Endothelial cell of umbilical vein (primary cell): ENCODE measurements at regions not wholly inside any gene's neighbourhood (a gene's known extent, or its start where the extent isn't known, plus 50 kb on each side); places are given as distances from the start of the nearest gene placed in this dataset.

ENCODE experiments used
- BruUV-seq: library from RNA; stranded (reverse); fragments of 400-500 nt; replicated peaks from 2 replicates; lab custom pipeline; 2021; lab: Mats Ljungman, UMichigan
- CTCF ChIA-PET: fragments of 300-600, 350-600 bp; sonication (Branson Sonifier 250); formaldehyde crosslinking; loops from one replicate; lab custom pipeline; 2021; ENCODE audit warnings: antibody characterized with exemption, inconsistent platforms; lab: Charles Lee
- POLR2A ChIA-PET: fragments of 300-600, 350-600 bp; sonication (Branson Sonifier 250); formaldehyde crosslinking; loops from one replicate; lab custom pipeline; 2021; ENCODE audit warnings: antibody characterized with exemption, inconsistent platforms; lab: Charles Lee
- DNase-seq: peaks from one replicate; pipeline ENCODE4 v3.0.0-alpha.2; 2011; ENCODE audit warnings: low read depth, low spot score
- FAIRE-seq: peaks from 2 replicates; lab custom pipeline; 2011; peaks lifted over from hg19 to GRCh38; lab: Jason Lieb, UNC
- H2AFZ ChIP-seq: 2 replicates; pipeline ENCODE4 v1.6.0; 2012; ENCODE audit warnings: low read depth, low read length, control low read depth, inconsistent platforms
- H3K27ac ChIP-seq: 2 replicates; pipeline ENCODE4 v1.5.1; 2011; ENCODE audit warnings: low read depth, mild to moderate bottlenecking, control low read depth, low read length, moderate library complexity; ENCODE audit not compliant: insufficient read depth
- H3K27me3 ChIP-seq, 2 experiments: 2 replicates each; pipeline versions ENCODE4 v1.6.0 to v1.6.1; 2011; ENCODE audit warnings: low read length in 2 of 2, mixed read lengths in 1 of 2; ENCODE audit not compliant: control insufficient read depth in 2 of 2, insufficient read depth in 2 of 2
- H3K36me3 ChIP-seq, 2 experiments: 2 replicates in 1 of 2; 3 replicates in 1 of 2; pipeline ENCODE4 v1.5.1; 2011; ENCODE audit warnings: low read length in 2 of 2, mild to moderate bottlenecking in 1 of 2, moderate library complexity in 1 of 2; ENCODE audit not compliant: control insufficient read depth in 2 of 2, insufficient read depth in 2 of 2; ENCODE audit errors: extremely low read depth in 1 of 2
- H3K4me1 ChIP-seq: 3 replicates; pipeline ENCODE4 v1.5.1; 2011; ENCODE audit warnings: mild to moderate bottlenecking, low read length; ENCODE audit not compliant: control insufficient read depth, insufficient read depth; ENCODE audit errors: extremely low read depth
- H3K4me2 ChIP-seq: 2 replicates; pipeline ENCODE4 v1.6.1; 2011; ENCODE audit warnings: low read length, control low read depth, mixed read lengths; ENCODE audit not compliant: insufficient read depth
- H3K4me3 ChIP-seq, 3 experiments: fragments of 200-600 bp in 1 of 3; sonication (generic), shearing (Covaris generic) in 1 of 3; replicated peaks in 1 of 3; 2 replicates each; pipeline ENCODE4 v1.5.1; 2011 to 2016; ENCODE audit warnings: control low read depth in 3 of 3, low read length in 3 of 3, mild to moderate bottlenecking in 2 of 3, inconsistent platforms in 1 of 3, low read depth in 1 of 3, moderate library complexity in 1 of 3; ENCODE audit not compliant: insufficient read depth in 1 of 3
- H3K79me2 ChIP-seq: 2 replicates; pipeline ENCODE4 v1.6.0; 2012; ENCODE audit warnings: low read length, inconsistent platforms; ENCODE audit not compliant: control insufficient read depth, insufficient read depth
- H3K9ac ChIP-seq: replicated peaks from 2 replicates; pipeline ENCODE3; 2011; ENCODE audit warnings: low read length, control low read depth; ENCODE audit not compliant: insufficient read depth; ENCODE audit errors: extremely low read depth
- H3K9me1 ChIP-seq: replicated peaks from 3 replicates; pipeline ENCODE4 v1.6.0; 2011; ENCODE audit warnings: mild to moderate bottlenecking, low read length; ENCODE audit not compliant: control insufficient read depth, insufficient read depth; ENCODE audit errors: extremely low read depth
- H3K9me3 ChIP-seq: replicated peaks from 2 replicates; pipeline ENCODE4 v1.5.1; 2012; ENCODE audit warnings: low read length, inconsistent platforms; ENCODE audit not compliant: control insufficient read depth, insufficient read depth
- H4K20me1 ChIP-seq: replicated peaks from 2 replicates; pipeline ENCODE3; 2011; ENCODE audit warnings: mild to moderate bottlenecking, low read length; ENCODE audit not compliant: control insufficient read depth, insufficient read depth; ENCODE audit errors: extremely low read depth
- EZH2 ChIP-seq: IDR thresholded peaks from 2 replicates; pipeline ENCODE4 v1.6.1; 2012; ENCODE audit warnings: borderline replicate concordance, low read depth, mild to moderate bottlenecking, moderate library complexity, low read length, inconsistent platforms; ENCODE audit not compliant: severe bottlenecking
- FOS ChIP-seq: IDR thresholded peaks from 2 replicates; pipeline ENCODE4 v1.6.1; 2011; ENCODE audit warnings: mild to moderate bottlenecking, low read length, moderate library complexity, borderline replicate concordance; ENCODE audit not compliant: insufficient read depth
- GATA2 ChIP-seq: IDR thresholded peaks from 2 replicates; pipeline ENCODE4 v1.7.0; 2011; ENCODE audit warnings: low read depth, mild to moderate bottlenecking, moderate library complexity, mixed read lengths, low read length; ENCODE audit not compliant: insufficient read length, insufficient read depth
- JUN ChIP-seq: IDR thresholded peaks from 2 replicates; pipeline ENCODE4 v1.6.1; 2011; ENCODE audit warnings: borderline replicate concordance, low read depth; ENCODE audit not compliant: insufficient read length, insufficient read depth
- MYC ChIP-seq: IDR thresholded peaks from one replicate; pipeline ENCODE4 v1.6.1; 2011; ENCODE audit warnings: mild to moderate bottlenecking, low read depth, low read length
- POLR2A ChIP-seq: IDR thresholded peaks from 2 replicates; pipeline ENCODE4 v1.6.1; 2012; ENCODE audit warnings: low read depth, mild to moderate bottlenecking, control low read depth, low read length
- POLR2AphosphoS5 ChIP-seq: IDR thresholded peaks from 2 replicates; pipeline ENCODE4 v1.6.1; 2012; ENCODE audit warnings: low read depth, mild to moderate bottlenecking, control low read depth, low read length, moderate library complexity; ENCODE audit not compliant: insufficient read depth
- dilution Hi-C: fragments of 300-500 bp; cut with MboI; formaldehyde crosslinking; loops from one replicate; pipeline ENCODE4 v1.15.0; 2019; ENCODE audit warnings: low sequenced_read_pairs; ENCODE audit not compliant: extremely low pct_ligation_motif_present
- intact Hi-C: fragments of 100-400 bp; cut with micrococcal nuclease; formaldehyde crosslinking; loops from one replicate; pipeline ENCODE4 v1.10.0; 2022
- TF ChIP-seq, protein P1 (sequence below): IDR thresholded peaks from 2 replicates; pipeline ENCODE4 v1.6.1; 2011; ENCODE audit not compliant: insufficient read depth, insufficient read length
- TF ChIP-seq, protein P2 (sequence below), 2 donors: IDR thresholded peaks; 1 replicate in 1 of 2; 2 replicates in 1 of 2; pipeline ENCODE4 v1.5.1; 2011; ENCODE audit warnings: low read length in 2 of 2, mild to moderate bottlenecking in 2 of 2, moderate library complexity in 2 of 2, control low read depth in 1 of 2, inconsistent platforms in 1 of 2, low read depth in 1 of 2; ENCODE audit not compliant: insufficient read depth in 1 of 2; ENCODE audit errors: extremely low read depth in 1 of 2

DNA sequence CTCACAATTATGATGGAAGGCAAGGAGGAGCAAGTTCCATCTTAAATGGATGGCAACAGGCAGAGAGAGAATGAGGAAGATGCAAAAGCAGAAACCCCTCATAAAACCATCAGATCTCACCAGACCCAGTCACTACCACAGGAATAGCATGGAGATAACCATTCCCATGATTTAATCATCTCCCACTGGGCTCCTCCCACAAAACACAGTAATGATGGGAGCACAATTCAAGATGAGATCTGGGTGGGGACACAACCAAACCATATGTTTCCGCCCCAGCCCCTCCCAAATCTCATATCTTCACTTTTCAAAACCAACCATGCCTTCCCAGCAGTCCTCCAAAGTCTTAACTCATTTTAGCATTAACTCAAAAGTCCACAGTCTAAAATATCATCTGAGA, 304.0 kb downstream of the TUSC1 start:
- no peak for FAIRE-seq

More for the DNA sequence above, 304.0 kb downstream of the TUSC1 start:
- BruUV-seq, result no TSS peak
- no peak overlapping the region for H3K4me2 ChIP-seq
- H3K9ac ChIP-seq, result no peak overlapping the region
- H3K9me3 ChIP-seq, result no peaks in the 10 kb centered on the region
- no peaks in the 10 kb centered on the region for H3K9me1 ChIP-seq
- no peak for TF ChIP-seq POLR2AphosphoS5
- TF ChIP-seq GATA2, result no peak
- no peak for TF ChIP-seq POLR2A
- TF ChIP-seq, protein P1, sequence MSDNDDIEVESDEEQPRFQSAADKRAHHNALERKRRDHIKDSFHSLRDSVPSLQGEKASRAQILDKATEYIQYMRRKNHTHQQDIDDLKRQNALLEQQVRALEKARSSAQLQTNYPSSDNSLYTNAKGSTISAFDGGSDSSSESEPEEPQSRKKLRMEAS, result no peak
- TF ChIP-seq EZH2, result no peak
- TF ChIP-seq, protein P2, sequence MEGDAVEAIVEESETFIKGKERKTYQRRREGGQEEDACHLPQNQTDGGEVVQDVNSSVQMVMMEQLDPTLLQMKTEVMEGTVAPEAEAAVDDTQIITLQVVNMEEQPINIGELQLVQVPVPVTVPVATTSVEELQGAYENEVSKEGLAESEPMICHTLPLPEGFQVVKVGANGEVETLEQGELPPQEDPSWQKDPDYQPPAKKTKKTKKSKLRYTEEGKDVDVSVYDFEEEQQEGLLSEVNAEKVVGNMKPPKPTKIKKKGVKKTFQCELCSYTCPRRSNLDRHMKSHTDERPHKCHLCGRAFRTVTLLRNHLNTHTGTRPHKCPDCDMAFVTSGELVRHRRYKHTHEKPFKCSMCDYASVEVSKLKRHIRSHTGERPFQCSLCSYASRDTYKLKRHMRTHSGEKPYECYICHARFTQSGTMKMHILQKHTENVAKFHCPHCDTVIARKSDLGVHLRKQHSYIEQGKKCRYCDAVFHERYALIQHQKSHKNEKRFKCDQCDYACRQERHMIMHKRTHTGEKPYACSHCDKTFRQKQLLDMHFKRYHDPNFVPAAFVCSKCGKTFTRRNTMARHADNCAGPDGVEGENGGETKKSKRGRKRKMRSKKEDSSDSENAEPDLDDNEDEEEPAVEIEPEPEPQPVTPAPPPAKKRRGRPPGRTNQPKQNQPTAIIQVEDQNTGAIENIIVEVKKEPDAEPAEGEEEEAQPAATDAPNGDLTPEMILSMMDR (IDR thresholded peaks at IDR 0.05; ENCODE audit: extremely low read depth in 1 of 2, insufficient read depth in 1 of 2, low read depth in 1 of 2, low read length in 2 of 2), result no peak
- no peak for TF ChIP-seq JUN
- no peak for TF ChIP-seq FOS
- TF ChIP-seq MYC, result no peak
- POLR2A ChIA-PET, result no interaction called here
- H3K36me3 ChIP-seq, result no peaks in the 10 kb centered on the region
- intact Hi-C loops (no loop called here), dilution Hi-C loops (no loop called here)
- no peaks in the 10 kb centered on the region for H4K20me1 ChIP-seq
- H3K27ac ChIP-seq, result no peak overlapping the region
- no peaks in the 10 kb centered on the region for H3K27me3 ChIP-seq
- no peak overlapping the region for H3K4me3 ChIP-seq
- H3K79me2 ChIP-seq, result no peaks in the 10 kb centered on the region
- DNase-seq, result no peak
- no peak overlapping the region for H2AFZ ChIP-seq
- CTCF ChIA-PET, result no interaction called here
- H3K4me1 ChIP-seq, result no peaks in the 10 kb centered on the region
